HCT116 (cell line): ENCODE measurements at regions not wholly inside any gene's neighbourhood (a gene's known extent, or its start where the extent isn't known, plus 50 kb on each side); places are given as distances from the start of the nearest gene placed in this dataset.

Experiments used
- ATF3 ChIP-seq: IDR thresholded peaks from 2 replicates; pipeline ENCODE4 v1.6.1; 2012
- SRF ChIP-seq: IDR thresholded peaks from 2 replicates; pipeline ENCODE4 v1.6.1; 2012; ENCODE audit warnings: low read depth
- YY1 ChIP-seq: IDR thresholded peaks from 2 replicates; pipeline ENCODE4 v1.6.1; 2011; ENCODE audit warnings: low read length, low read depth, moderate library complexity, mild to moderate bottlenecking; ENCODE audit not compliant: insufficient replicate concordance; ENCODE audit errors: extremely low read depth

GRCh38 chr17:55575058-55575636, 63.9 kb upstream of the SMIM36 start:
- TF ChIP-seq SRF (no peak), ATF3 (no peak), YY1 (no peak)
